ENCODE measurements at regions not wholly inside any gene's neighbourhood (a gene's known extent, or its start where the extent isn't known, plus 50 kb on each side); places are given as distances from the start of the nearest gene placed in this dataset.

GRCh38 chr16:62974424-62974823 is 938.2 kb upstream of the CDH8 start:
- H3K4me3 ChIP-seq (ENCODE audit: low read depth, low read length): no peak overlapping the region

DNA sequence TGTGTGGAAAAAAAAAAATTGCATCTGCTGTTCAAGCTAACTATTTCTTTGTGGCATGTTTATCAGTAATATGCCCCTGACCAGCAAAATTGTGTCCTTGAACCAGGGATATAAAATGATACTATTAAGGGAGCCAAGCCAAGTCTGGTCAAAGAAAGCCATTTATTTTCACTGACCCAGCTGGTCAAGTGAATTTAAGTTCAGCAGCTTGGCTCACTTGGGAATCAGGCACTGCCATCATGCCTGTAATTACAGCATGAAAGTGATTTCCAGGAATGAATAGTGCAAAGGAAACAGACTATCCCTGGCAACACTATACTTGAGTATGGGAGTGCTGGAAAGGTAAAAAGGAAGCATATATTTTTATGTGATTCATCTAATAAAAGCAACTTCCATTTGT is 934.6 kb upstream of the CDH8 start:
- no peak for TF ChIP-seq CTCF (IDR thresholded peaks at IDR 0.05; ENCODE audit: borderline replicate concordance, insufficient read depth, low read depth, low read length)
- H3K4me3 ChIP-seq (ENCODE audit: low read depth, low read length): no peak overlapping the region

More at GRCh38 chr16:62974424-62974823, 938.2 kb upstream of the CDH8 start:
- TF ChIP-seq CTCF (IDR thresholded peaks at IDR 0.05; ENCODE audit: borderline replicate concordance, insufficient read depth, low read depth, low read length): no peak

DNA sequence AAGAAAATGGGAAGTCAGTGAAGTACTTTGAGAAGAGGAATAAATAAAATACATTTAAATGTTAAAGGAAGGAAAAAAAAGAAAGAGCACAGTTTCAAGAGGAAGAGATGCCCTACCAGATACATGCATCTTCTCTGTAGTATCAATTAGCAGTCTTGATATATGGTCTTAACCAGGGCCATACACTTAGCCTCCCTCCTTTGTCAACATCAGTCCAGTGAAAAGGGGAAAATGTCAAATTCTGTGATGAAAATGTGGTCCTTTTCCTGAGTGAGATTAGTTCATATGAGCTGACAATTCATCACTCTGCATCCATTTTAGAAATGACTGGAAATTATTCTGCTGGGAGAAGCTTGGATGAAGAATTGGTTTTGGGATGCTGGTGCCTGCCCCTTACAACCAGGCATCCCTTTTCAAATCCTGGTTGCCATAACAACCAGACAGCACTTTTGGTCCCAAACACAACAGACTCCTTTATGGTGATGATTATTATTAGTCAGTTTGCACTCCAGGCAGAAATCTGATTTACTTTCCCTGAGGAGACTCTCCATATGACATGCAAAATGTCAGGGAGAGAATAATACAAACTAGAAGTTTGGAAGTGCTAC is 933.6 kb upstream of the CDH8 start:
- H3K4me3 ChIP-seq (ENCODE audit: low read depth, low read length): no peak overlapping the region
- no peak for TF ChIP-seq CTCF (IDR thresholded peaks at IDR 0.05; ENCODE audit: borderline replicate concordance, insufficient read depth, low read depth, low read length)

DNA sequence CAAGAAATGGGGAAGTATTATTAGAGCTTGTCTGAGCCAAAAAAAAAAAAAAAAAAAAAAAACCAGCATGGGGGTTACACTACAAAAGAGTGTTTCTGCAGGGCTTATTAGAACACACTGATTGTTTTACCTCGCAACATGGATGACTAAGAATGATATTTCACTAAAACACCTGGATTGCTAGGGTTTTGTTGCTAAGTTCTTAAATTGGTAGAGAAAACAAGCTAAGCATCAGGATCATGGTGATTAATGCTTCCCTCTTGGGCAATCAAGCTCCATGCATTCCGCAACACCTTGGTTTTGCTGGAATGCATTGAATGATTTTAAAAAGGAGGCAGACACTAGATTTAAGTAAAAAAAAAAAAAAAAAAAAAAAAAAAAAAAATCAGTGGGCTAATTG is 931.4 kb upstream of the CDH8 start:
- no peak for TF ChIP-seq CTCF (IDR thresholded peaks at IDR 0.05; ENCODE audit: borderline replicate concordance, insufficient read depth, low read depth, low read length)
- H3K4me3 ChIP-seq (ENCODE audit: low read depth, low read length): no peak overlapping the region

- TF ChIP-seq CTCF (IDR thresholded peaks at IDR 0.05; ENCODE audit: borderline replicate concordance, insufficient read depth, low read depth, low read length): no peak
- no peak overlapping the region for H3K4me3 ChIP-seq (ENCODE audit: low read depth, low read length)
These were observed 930.9 kb upstream of the CDH8 start for GRCh38 chr16:62967163-62967562.

GRCh38 chr16:62966626-62967025 is 930.4 kb upstream of the CDH8 start:
- no peak overlapping the region for H3K4me3 ChIP-seq (ENCODE audit: low read depth, low read length)
- no peak for TF ChIP-seq CTCF (IDR thresholded peaks at IDR 0.05; ENCODE audit: borderline replicate concordance, insufficient read depth, low read depth, low read length)

GRCh38 chr16:62965831-62966230 is 929.6 kb upstream of the CDH8 start:
- no peak for TF ChIP-seq CTCF (IDR thresholded peaks at IDR 0.05; ENCODE audit: borderline replicate concordance, insufficient read depth, low read depth, low read length)
- H3K4me3 ChIP-seq (ENCODE audit: low read depth, low read length): no peak overlapping the region

Measured in GM12875 (cell line).